Inflammatory macrophage (primary cell): ENCODE measurements at regions not wholly inside any gene's neighbourhood (a gene's known extent, or its start where the extent isn't known, plus 50 kb on each side); places are given as distances from the start of the nearest gene placed in this dataset.
"Not testable (repeated sequence)": the region's sequence is repeated elsewhere in the genome, so short reads cannot be mapped to it uniquely, and the experiment has no call there.

Experiments
- DNase-seq, 2 donors: peaks; one replicate each; pipeline ENCODE4 v3.0.0-alpha.2; 2020 to 2022

GRCh38 chr2:76163860-76164259 is 453.1 kb upstream of the GCFC2 start:
- DNase-seq: no peak

GRCh38 chr2:76160670-76161069 is 450.0 kb upstream of the GCFC2 start:
- DNase-seq: no peak

- no peak for DNase-seq
Measured at GRCh38 chr2:76159042-76159648, 448.4 kb upstream of the GCFC2 start.

GRCh38 chr2:76157531-76157930 is 446.8 kb upstream of the GCFC2 start:
- DNase-seq: no peak

DNA sequence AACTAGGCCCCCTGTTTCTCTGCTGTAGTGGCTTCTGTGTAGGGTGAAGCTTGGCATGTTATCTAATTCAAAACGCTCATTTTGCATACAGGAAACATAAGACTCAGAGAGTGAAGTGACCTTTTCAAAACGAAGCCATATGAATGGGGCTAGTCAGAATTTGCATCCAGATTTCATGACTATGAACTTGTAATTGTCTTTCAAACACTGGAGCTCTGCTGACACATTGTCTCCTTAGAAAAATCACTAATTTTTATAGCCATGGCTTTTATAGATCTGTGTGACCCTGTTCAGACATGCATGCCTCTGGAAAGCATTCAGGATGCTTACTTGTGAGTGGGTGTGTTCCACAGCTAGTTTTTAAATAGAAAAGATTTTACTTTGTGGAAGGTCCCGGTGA is 444.3 kb upstream of the GCFC2 start:
- no peak for DNase-seq

DNA sequence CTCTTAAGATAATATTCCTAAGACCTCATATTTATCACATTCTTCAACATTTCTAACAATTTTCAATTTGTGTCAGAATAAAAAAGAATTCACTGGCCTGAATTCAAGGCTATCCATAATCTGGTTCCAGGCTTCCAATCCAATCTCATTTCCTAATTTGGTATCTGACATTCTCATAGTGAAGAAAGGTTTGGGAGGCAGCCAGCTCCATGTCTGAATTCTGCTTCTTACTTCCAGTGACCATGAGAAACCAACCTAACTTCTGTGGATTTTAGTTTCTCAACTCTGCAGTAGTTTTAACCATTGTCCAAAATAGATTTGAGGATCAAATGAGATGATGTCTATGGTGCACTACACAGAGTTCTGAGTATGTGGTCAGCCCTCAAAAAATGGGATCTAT is 439.1 kb upstream of the GCFC2 start:
- no peak for DNase-seq

GRCh38 chr2:76139303-76139702 is 428.6 kb upstream of the GCFC2 start:
- DNase-seq: not testable (repeated sequence)

- no peak for DNase-seq
Measured at GRCh38 chr2:76128622-76129021, 417.9 kb upstream of the GCFC2 start.

GRCh38 chr2:76120176-76120575 is 409.5 kb upstream of the GCFC2 start:
- no peak for DNase-seq

- DNase-seq: no peak
Measured at GRCh38 chr2:76089683-76090082, 379.0 kb upstream of the GCFC2 start.

DNA sequence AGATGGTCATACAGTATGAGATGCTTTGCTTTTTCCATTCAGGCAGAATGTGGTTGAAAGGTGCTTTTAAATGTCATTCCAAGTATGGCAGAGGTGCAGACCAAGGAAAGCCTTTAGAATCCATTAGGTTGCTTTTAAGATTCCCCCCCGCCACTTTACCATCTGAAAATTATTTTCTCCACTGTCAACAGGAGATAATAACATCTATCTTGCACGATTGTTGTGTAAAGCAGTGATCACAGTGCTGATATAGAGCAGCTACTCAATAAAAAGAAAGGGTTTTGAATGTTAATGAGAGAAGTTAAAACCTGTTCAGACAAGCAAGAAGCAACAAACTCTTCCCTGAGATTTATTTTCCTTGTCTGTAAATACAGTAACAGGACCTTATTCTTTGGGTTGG is 372.5 kb upstream of the GCFC2 start:
- no peak for DNase-seq

DNA sequence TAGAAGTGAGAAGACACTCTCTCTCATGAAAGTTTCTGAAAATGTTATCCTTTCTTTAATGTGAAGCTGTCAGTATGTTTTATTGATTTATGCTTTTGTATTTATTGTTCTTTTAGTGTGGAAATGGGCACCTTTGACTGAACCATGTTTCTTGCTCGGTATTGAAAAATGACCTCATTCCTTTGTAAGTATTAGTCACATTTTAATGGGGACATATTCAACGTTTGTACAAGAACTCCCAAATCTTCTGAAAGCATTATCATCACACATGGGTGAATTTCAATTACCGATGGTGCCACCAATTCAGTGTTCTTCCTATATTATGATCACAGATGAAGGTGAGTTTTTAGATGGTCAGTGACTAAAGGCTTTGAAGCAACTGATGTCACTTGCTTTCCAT is 371.8 kb upstream of the GCFC2 start:
- no peak for DNase-seq

GRCh38 chr2:76080154-76080553 is 369.4 kb upstream of the GCFC2 start:
- no peak for DNase-seq

GRCh38 chr2:76075126-76075525 is 364.4 kb upstream of the GCFC2 start:
- no peak for DNase-seq

GRCh38 chr2:76073992-76074604 is 363.4 kb upstream of the GCFC2 start:
- no peak for DNase-seq

DNA sequence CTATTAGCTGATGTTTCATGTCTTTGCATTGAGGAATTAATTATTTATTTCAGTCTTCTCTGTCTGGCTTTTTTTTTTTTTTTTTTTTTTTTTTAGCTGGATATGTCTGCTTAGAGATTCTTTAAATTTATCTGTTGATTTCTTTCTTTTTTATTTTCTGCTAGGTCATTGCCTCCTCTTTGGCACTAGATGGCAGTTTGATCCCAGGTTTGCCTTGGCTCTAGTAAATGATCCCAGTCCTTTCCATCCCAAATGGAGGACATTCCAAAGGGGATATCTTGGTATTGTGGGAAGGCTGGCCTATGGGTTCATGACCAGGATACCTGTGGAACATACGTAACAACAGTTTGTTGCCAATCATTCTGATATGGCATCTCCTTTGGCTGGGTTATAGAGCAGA is 339.5 kb upstream of the GCFC2 start:
- DNase-seq: no peak

- no peak for DNase-seq
Measured at GRCh38 chr2:76044701-76045100, 334.0 kb upstream of the GCFC2 start.

GRCh38 chr2:76039505-76039904 is 328.8 kb upstream of the GCFC2 start:
- DNase-seq: no peak

GRCh38 chr2:76027761-76028160 is 317.0 kb upstream of the GCFC2 start:
- DNase-seq: no peak

DNA sequence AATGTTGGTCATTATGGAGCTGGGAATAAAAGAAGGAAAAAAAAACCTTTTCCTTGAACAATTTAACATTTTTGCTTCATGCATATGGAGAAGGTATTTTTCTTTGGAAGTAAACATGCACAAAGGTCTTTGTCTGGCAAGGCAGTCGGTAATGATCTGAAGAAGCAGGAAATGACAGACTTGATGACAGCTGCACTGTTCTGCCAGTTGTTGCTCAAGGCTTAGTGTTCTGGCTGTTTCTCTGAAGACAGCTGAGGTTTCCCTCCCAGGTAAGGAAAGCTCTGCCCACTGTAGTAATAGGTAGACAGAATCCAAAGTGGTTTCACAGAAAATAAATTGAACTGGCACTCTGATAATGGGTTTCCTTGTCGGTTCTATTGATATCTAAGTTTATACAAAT is 308.4 kb upstream of the GCFC2 start:
- DNase-seq: no peak

DNA sequence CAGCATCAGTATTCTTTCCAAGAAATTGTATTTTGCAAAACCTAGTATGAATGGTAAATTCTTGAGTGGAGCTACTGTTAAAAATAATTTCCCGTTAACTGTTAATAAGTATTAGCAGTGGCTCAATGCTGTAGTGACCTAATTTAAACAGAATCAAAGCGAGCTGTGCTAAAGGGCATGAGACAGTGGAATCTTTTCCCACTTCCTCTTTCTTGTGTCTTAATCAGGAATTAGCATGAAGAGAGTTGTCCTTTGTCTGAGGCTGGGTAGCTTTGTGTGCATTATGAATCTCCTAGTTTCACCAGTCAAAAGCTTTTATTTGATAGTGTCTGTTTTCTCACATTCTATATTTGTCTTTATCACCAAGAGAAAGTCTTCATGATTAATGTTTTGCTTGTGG is 298.8 kb upstream of the GCFC2 start:
- no peak for DNase-seq

- DNase-seq: no peak
Measured at GRCh38 chr2:76008001-76008702, 297.4 kb upstream of the GCFC2 start.

DNA sequence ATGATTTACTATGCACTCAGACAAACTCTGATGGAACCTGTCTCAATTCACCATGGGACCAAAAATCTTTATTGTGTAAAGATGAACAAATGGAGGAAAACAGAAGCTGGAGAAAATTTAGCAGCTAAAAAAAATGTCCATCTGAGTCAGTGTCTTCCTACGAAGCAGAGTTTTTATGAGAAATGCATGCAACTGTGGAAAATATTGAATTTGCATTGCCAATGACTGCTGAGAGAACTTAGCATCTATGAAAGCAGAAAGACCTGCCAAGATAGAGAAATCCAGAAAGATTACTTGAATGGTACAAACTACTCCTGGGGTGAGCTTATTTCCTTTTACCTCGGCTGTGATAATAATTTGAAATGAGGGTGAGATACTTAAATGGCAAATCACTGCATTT is 289.7 kb upstream of the GCFC2 start:
- DNase-seq: no peak

- DNase-seq: no peak
Measured at GRCh38 chr2:75998451-75998850, 287.7 kb upstream of the GCFC2 start.
